HepG2 (cell line): ENCODE measurements at regions not wholly inside any gene's neighbourhood (a gene's known extent, or its start where the extent isn't known, plus 50 kb on each side); places are given as distances from the start of the nearest gene placed in this dataset.

ENCODE experiments used
- ADNP ChIP-seq: sonication (generic); formaldehyde crosslinking; IDR thresholded peaks from 2 replicates; pipeline ENCODE4 v1.4.0; 2020; ENCODE audit warnings: missing genetic modification reagents
- ELF1 ChIP-seq: sonication (generic); formaldehyde crosslinking; IDR thresholded peaks from 2 replicates; pipeline ENCODE4 v1.4.0; 2020; ENCODE audit warnings: missing genetic modification reagents
- FOSL1 ChIP-seq: sonication (generic); formaldehyde crosslinking; IDR thresholded peaks from 2 replicates; pipeline ENCODE4 v1.9.0; 2021; ENCODE audit warnings: missing genetic modification reagents, borderline replicate concordance
- MIER2 ChIP-seq: IDR thresholded peaks from 2 replicates; pipeline ENCODE4 v1.6.1; 2016; ENCODE audit warnings: missing biosample characterization, missing genetic modification reagents
- NBN ChIP-seq: fragments of 450-650 bp; conservative IDR thresholded peaks from 2 replicates; pipeline ENCODE4 v1.6.1; 2017
- NFAT5 ChIP-seq: sonication (generic); formaldehyde crosslinking; IDR thresholded peaks from 2 replicates; pipeline ENCODE4 v1.4.0; 2020; ENCODE audit warnings: missing genetic modification reagents
- POLR2G ChIP-seq: fragments of 200-400 bp; formaldehyde crosslinking; IDR thresholded peaks from 2 replicates; pipeline ENCODE4 v1.6.1; 2018; ENCODE audit warnings: mild to moderate bottlenecking, low read depth, low read length, moderate library complexity
- PTBP1 ChIP-seq: fragments of 200-400 bp; formaldehyde crosslinking; IDR thresholded peaks from 2 replicates; pipeline ENCODE4 v1.6.1; 2018; ENCODE audit warnings: low read length, low read depth; ENCODE audit not compliant: poor library complexity, severe bottlenecking
- REL ChIP-seq: sonication (generic); formaldehyde crosslinking; conservative IDR thresholded peaks from 2 replicates; pipeline ENCODE4 v1.8.0; 2022; ENCODE audit warnings: mild to moderate bottlenecking, missing genetic modification reagents, moderate library complexity
- SOX13 ChIP-seq, 3 experiments: fragments of 450-650 bp in 1 of 3; sonication (generic) in 1 of 3; formaldehyde crosslinking in 1 of 3; IDR thresholded peaks in 2 of 3; conservative IDR thresholded peaks in 1 of 3; 2 replicates each; pipeline versions ENCODE4 v1.5.0 to v1.6.1; 2016 to 2020; ENCODE audit warnings: antibody characterized with exemption in 1 of 3, mild to moderate bottlenecking in 1 of 3, missing compliant biosample characterization in 1 of 3, missing genetic modification reagents in 1 of 3, moderate library complexity in 1 of 3
- YY1 ChIP-seq: IDR thresholded peaks from 2 replicates; pipeline ENCODE4 v1.6.1; 2011; ENCODE audit warnings: low read length, low read depth, moderate library complexity, mild to moderate bottlenecking; ENCODE audit not compliant: insufficient read depth, insufficient replicate concordance
- ZFAT ChIP-seq: sonication (generic); formaldehyde crosslinking; conservative IDR thresholded peaks from 2 replicates; pipeline ENCODE4 v1.8.1; 2023; ENCODE audit warnings: missing genetic modification reagents, inconsistent platforms
- ZNF180 ChIP-seq: sonication (generic); formaldehyde crosslinking; IDR thresholded peaks from 2 replicates; pipeline ENCODE4 v1.4.0; 2020; ENCODE audit warnings: low read depth, missing genetic modification reagents, borderline replicate concordance
- ZNF33A ChIP-seq: sonication (generic); formaldehyde crosslinking; IDR thresholded peaks from 2 replicates; pipeline ENCODE4 v1.5.1; 2020; ENCODE audit warnings: missing genetic modification reagents, mild to moderate bottlenecking, moderate library complexity, borderline replicate concordance
- ZNF496 ChIP-seq: sonication (generic); formaldehyde crosslinking; IDR thresholded peaks from 2 replicates; pipeline ENCODE4 v1.8.1; 2023; ENCODE audit warnings: mild to moderate bottlenecking, moderate library complexity, missing genetic modification reagents; ENCODE audit not compliant: insufficient replicate concordance
- ZNF550 ChIP-seq: sonication (generic); formaldehyde crosslinking; IDR thresholded peaks from 2 replicates; pipeline ENCODE4 v1.4.0; 2020; ENCODE audit warnings: mild to moderate bottlenecking, missing genetic modification reagents, borderline replicate concordance
- ZNF737 ChIP-seq: sonication (generic); formaldehyde crosslinking; IDR thresholded peaks from 2 replicates; pipeline ENCODE4 v1.5.0; 2020; ENCODE audit warnings: missing genetic modification reagents, mild to moderate bottlenecking, borderline replicate concordance
- ZNF878 ChIP-seq: sonication (generic); formaldehyde crosslinking; IDR thresholded peaks from 2 replicates; pipeline ENCODE4 v1.8.1; 2023; ENCODE audit warnings: mild to moderate bottlenecking, missing genetic modification reagents, moderate library complexity
- TF ChIP-seq, protein P1 (sequence below): sonication (generic); formaldehyde crosslinking; IDR thresholded peaks from 2 replicates; pipeline ENCODE4 v1.8.1; 2023; ENCODE audit warnings: mild to moderate bottlenecking, missing genetic modification reagents
- TF ChIP-seq, protein P2 (sequence below): IDR thresholded peaks from 2 replicates; pipeline ENCODE4 v1.6.1; 2016; ENCODE audit warnings: missing genetic modification reagents, missing compliant biosample characterization
- TF ChIP-seq, protein P3 (sequence below): fragments of 450-650 bp; IDR thresholded peaks from 2 replicates; pipeline ENCODE4 v1.6.1; 2016

GRCh38 chr4:188534917-188535316, 395.7 kb downstream of the TRIML1 start (continued):
- TF ChIP-seq YY1 (no peak), NFAT5 (CRISPR knock-in tag) (no peak), SOX13 (IDR thresholded peaks at IDR 0.05) (no peak), SOX13 (CRISPR knock-in tag; conservative IDR thresholded peaks at IDR 0.05 in 1 of 2, IDR thresholded peaks at IDR 0.05 in 1 of 2) (peak in 1 of 2 experiments; percentile 77; a peak in 2 of 4 replicates), POLR2G (no peak), ELF1 (CRISPR knock-in tag) (no peak), MIER2 (CRISPR knock-in tag) (0 out of 2 replicates have a peak, but pooled peaks have one; percentile 26), PTBP1 (no peak), ZNF878 (CRISPR knock-in tag) (no peak), ZNF550 (CRISPR knock-in tag) (no peak), ZNF180 (CRISPR knock-in tag) (no peak), NBN (no peak), REL (no peak), ZNF496 (no peak), ZFAT (CRISPR knock-in tag) (no peak), ZNF737 (no peak), ZNF33A (CRISPR knock-in tag) (no peak), FOSL1 (CRISPR knock-in tag) (no peak), ADNP (CRISPR knock-in tag) (no peak)
- TF ChIP-seq, protein P1, sequence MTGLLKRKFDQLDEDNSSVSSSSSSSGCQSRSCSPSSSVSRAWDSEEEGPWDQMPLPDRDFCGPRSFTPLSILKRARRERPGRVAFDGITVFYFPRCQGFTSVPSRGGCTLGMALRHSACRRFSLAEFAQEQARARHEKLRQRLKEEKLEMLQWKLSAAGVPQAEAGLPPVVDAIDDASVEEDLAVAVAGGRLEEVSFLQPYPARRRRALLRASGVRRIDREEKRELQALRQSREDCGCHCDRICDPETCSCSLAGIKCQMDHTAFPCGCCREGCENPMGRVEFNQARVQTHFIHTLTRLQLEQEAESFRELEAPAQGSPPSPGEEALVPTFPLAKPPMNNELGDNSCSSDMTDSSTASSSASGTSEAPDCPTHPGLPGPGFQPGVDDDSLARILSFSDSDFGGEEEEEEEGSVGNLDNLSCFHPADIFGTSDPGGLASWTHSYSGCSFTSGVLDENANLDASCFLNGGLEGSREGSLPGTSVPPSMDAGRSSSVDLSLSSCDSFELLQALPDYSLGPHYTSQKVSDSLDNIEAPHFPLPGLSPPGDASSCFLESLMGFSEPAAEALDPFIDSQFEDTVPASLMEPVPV (CRISPR knock-in tag): no peak
- TF ChIP-seq, protein P2, sequence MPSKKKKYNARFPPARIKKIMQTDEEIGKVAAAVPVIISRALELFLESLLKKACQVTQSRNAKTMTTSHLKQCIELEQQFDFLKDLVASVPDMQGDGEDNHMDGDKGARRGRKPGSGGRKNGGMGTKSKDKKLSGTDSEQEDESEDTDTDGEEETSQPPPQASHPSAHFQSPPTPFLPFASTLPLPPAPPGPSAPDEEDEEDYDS (CRISPR knock-in tag): 0 out of 2 replicates have a peak, but pooled peaks have one; percentile 38
- TF ChIP-seq, protein P3, sequence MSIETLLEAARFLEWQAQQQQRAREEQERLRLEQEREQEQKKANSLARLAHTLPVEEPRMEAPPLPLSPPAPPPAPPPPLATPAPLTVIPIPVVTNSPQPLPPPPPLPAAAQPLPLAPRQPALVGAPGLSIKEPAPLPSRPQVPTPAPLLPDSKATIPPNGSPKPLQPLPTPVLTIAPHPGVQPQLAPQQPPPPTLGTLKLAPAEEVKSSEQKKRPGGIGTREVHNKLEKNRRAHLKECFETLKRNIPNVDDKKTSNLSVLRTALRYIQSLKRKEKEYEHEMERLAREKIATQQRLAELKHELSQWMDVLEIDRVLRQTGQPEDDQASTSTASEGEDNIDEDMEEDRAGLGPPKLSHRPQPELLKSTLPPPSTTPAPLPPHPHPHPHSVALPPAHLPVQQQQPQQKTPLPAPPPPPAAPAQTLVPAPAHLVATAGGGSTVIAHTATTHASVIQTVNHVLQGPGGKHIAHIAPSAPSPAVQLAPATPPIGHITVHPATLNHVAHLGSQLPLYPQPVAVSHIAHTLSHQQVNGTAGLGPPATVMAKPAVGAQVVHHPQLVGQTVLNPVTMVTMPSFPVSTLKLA: no peak
